Kidney tubule cell (primary cell): ENCODE measurements at regions not wholly inside any gene's neighbourhood (a gene's known extent, or its start where the extent isn't known, plus 50 kb on each side); places are given as distances from the start of the nearest gene placed in this dataset.
"Not testable (repeated sequence)": the region's sequence is repeated elsewhere in the genome, so short reads cannot be mapped to it uniquely, and the experiment has no call there.

Experiments
- DNase-seq: peaks from one replicate; pipeline ENCODE4 v3.0.0-alpha.2; 2018; ENCODE audit warnings: low spot score

GRCh38 chr10:124324451-124324850 lies 94.3 kb downstream of the OAT start:
- no peak for DNase-seq

DNA sequence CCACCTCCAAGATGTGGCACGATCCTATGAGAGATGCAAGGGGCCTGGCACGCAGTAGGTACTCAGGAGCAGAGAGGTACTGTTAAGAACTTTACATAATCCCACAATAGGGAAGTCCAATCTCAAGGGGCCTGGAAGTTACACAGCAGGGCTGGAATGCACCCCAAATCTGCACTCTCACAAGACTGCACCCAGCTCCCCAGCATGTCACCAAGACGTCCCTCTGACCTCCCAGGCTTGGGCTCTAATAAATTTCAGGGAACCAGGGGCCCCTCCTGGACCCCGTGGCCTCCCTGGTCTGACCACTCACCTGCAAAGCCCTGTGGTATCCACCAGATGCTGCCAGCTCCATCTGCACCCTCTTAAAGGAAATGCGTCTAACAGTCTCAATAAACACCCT lies 94.9 kb downstream of the OAT start:
- DNase-seq: no peak

GRCh38 chr10:124323111-124323725 lies 95.5 kb downstream of the OAT start:
- DNase-seq: peak; percentile 6

DNA sequence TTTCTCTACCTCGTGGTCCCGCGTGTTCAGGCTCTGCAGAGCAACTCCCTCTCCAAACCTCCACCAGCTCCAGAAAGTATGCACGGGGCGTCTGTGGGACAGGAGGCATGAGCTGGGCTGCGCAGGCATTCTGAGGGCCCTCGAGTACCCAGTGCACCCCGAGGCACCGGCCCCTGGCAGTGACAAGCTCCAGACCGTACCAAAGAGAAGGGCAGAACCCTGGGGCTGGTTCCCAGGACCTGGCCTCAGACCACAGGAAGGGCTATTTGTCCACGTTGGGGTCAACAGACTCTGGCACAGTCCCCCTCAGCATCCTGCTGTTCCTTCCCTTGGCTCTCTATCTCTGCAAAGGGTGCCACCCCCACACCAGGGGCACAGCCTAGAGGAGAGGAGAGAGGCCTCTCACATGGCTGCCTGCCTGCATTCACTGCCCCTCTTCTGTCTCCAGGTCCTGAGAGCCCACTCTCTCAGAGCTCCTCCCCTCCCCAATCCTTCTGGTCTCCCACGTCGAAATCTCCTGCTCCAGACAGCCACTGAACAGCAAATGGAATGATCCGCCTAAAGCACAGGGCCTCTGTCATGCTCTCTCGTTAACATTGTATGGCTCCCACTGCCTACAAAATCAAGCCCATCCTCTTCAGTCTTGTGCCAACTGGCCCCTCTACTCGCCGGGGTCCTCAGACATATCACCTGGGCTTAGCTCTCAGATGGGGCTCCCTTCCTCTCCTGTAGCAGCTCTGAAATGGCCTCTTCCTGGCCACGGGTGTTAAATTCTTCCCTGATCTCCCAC lies 96.3 kb downstream of the OAT start:
- DNase-seq: no peak

DNA sequence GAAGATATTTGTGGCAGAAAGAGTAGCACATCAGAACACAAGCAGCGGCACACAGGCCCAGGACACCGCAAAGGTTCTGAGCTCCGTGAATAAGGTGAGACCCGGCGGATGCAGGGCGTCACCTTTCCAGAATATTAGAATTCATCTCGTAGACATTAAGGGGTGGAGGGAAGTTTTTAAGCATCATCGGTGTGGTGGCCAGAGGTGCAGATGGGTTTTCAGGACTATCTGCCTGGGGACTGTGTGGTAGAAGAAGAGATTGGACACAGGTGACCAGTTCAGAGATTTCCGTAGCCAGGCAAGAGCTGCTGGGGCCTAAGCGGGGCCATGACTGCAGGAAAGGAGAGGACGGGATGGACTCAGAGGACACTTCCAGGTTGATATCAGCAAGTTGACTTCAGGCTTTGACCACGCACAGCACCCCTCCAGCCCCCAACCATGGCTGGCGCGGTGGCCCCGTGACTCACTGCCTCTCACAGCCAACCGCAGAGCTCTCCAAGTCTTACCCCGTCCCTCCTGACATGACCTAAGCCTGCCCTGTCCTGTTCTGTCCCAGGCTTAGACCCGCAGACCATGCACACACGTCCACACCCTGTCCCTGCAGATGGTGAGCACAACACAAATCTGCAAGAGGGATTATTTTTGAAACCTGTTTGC lies 97.2 kb downstream of the OAT start:
- no peak for DNase-seq

DNA sequence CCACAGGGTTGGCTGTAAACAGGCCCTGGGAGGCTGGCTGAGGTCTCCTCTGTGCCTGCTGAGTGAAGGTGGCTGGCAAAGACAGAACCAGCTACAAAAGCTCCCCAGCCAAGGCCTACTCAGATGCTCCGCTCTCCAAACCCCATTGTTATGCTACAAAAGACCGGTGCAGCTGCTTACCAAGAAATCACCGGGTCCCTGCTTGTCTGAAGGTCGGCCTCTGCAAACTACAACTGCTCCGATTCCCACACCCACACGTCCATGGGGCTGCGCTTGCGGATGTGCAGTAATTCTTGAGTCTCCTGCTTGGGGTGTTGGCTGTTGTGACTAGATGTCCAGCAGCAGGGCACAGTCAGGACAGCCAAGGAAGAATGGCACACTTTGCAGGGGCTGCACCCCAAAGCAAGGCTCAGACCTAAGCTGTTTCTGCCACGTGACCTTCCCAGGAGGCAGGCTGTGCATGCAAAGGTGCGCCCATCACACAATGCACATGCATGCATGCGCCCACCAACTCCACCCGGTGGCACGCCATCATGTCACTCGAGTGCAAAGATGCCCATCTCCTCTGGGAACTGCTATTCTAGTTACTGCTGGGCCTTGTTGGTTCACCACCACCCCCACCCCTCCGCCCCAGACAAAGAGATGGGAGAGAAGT lies 97.8 kb downstream of the OAT start:
- no peak for DNase-seq

DNA sequence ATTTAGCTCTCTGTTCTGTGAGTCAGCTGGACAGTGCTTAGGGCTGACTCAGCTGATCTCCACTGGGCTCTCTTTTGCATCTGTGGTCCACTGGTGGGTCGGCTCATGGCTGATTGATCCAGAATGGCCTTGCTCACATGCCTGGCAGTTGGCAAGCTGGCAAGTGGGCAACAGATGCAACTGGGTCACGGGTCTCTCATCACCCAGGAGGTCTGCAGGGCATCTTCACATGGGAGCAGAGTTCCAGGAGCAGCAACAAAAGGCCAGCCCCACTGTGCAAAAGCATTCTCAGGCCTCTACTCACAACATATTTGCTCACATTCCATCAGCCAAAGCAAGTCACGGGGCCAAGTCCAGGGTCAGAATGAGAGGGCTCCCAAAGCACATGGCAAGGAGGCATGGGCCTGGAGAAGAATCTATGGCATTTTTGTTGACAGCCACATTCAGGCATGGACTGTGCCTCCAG lies 98.8 kb downstream of the OAT start:
- DNase-seq: peak; percentile 35

- DNase-seq: not testable (repeated sequence)
These were observed 99.2 kb downstream of the OAT start for GRCh38 chr10:124319520-124319919.

DNA sequence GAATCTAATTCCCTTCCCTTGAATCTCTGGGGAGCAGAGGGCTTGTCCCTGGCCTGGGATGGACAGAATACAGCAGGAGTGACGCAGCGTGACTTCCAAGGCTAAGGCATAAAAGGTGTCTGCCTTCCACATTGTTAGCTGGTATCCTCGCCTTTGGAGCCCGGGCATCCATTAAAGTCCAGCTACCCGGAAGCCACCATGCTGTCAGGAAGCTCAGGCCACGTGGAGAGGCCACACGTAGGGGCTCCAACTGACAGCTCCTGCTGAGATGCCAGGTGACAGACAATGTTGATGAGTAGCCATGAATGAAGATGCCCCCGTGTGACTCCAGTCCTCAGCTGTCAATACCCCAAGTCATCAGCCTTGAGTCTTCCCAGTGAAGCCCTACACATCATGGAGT lies 99.9 kb downstream of the OAT start:
- no peak for DNase-seq

GRCh38 chr10:124318076-124318475 lies 100.6 kb downstream of the OAT start:
- no peak for DNase-seq

DNA sequence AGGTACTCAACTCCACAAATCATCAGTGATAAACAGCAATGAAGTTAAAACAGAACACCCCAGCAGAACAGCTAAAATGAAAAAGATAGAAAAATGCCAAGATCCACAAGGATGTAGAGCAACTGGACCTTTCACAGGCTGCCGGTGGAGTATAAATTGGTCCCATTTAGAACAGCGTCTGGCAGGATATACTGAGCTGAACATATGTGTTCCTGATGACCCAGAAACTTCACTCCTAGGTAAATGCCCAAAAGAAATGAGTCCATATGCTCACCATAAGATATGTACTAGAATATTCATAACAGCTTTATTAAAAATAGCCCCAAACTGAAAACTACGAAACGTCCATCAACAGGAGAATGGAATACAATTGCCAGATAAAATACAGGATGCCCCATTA lies 102.4 kb downstream of the OAT start:
- DNase-seq: no peak

DNA sequence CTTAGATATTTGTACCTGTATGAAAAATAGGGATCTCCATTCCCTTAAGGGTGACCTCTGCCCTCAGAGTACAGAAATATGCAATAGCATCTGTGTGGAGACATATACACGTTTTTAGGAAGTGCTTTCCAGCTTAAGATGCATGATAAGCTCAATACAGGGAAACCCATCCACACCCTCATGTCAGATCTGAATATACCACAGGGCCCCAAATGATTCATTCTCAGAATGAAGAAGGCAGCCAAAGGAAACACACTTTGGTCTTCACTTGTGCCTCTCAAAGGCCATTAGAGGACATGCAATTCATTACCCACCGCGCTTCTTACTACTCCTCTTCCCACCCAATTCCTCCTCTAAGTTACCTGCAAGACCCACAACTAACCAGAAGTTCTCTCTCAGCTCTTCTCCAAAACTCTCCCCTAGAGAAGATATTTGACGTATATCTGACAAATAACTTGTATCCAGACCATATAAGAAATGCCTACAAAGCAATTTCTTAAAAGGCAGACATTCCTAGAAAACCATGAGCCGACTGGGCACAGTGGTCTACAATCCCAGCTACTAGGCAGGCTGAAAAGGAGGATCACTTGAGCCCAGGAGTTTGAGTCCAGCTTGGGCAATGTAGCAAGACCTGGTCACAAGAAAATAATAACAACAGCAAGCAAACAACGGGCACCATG lies 103.0 kb downstream of the OAT start:
- DNase-seq: no peak

DNA sequence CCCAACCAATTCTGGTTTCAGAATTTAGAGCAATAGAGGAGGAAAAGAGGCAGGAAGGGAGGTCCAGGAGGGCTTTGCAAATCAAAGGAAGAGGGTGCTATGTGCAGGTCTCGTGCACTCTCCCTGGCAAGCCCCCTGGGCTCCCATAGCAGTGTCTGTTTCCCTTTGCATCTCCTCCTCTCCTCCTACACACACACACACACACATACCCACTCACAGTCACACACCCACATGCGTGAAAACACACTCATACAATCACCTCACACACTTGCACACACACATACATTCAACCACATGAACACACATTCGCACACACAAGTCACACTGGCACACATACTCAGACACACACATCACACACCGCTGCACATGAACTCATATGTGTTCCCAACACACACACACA lies 105.3 kb downstream of the OAT start:
- DNase-seq: no peak

- DNase-seq: no peak
These were observed 109.9 kb downstream of the OAT start for GRCh38 chr10:124308811-124309210.

DNA sequence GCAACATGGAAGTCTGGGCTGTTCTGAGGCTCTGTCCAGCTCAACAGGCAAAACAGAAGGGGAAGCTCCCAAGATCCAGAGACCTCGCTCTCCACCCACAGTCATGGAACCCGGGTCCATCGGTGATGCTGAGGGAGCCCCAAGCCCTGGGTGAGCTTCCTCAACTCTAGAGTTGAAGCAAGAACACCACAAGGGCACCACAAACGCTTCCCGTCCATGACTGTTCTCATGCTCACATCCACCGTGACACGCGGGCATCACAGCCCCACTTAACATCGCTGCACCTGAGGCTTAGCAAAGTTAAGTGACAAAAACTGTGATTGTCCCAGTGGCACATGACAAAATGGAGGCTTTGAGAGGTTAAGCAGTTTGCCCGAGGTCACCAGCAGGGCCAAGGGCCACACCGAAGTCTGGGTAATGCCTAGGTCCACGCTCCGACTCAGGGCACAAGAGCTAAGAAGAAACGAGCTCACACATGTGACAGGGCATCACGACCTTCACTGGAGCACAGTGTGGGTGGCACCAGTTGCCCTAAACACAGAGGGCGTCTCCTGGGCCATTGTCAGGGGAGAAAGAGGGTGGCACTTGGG lies 110.6 kb downstream of the OAT start:
- no peak for DNase-seq

DNA sequence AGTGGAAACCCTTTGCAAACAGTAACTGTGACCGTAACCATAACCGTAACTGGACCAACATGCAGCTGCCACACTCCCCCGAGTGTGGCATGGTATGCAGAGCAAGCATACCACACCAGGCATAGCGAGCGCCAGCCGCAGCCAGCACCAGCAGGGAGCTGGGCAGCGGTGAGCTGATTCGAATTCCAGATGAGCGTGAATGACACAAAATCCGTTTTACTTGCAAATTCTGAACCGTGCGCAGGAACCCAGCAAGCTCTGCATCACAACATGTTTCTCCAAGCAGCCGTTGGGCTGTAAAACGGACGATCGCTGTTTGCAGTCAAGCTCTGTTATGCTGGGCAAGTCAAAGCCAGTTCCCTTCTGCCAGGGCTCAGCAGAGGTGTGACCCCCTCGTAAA lies 111.1 kb downstream of the OAT start:
- peak; percentile 30 for DNase-seq

DNA sequence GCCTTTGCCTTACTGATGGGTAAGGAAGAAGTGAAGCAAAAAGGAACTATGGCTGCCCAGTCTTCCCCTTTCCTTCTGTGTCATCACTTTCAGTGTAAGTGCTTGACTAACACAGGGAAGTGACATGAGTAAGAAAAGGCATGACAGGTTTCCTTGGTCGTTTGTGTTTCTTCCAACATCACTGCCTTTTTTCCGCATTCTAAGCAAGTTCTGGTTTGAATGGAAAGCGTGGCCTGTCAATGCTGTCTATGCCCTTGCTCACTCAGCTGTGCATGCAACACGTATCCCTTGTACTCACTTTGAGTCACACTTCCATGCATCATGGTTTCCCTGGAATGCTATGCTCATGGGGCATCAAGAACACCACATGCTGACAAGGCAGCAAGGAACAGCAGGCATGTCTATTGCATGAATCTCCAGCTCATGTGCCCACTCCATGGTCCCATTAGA lies 111.8 kb downstream of the OAT start:
- peak; percentile 100 for DNase-seq

- no peak for DNase-seq
These were observed 112.2 kb downstream of the OAT start for GRCh38 chr10:124306520-124306919.

- DNase-seq: no peak
These were observed 112.7 kb downstream of the OAT start for GRCh38 chr10:124305984-124306383.

DNA sequence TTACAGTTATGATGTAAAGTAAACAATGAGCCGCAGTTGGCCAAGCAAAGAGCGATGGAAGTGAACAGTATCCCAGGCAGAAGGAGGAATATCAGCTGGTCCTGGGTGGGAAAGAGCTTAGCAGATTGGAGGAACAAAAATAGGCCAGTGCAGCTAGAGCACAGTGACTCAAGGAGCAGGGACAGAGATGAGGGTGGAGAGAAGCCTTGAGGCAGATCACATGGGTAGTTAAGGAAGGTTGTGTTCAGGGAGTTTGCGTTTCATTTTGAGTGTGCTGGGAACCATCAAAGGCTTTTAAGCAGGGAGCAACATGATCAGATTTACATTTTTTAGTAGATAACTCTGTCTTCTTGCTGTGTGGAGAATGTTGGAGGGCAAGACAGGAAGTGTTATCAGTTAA lies 113.6 kb downstream of the OAT start:
- no peak for DNase-seq

DNA sequence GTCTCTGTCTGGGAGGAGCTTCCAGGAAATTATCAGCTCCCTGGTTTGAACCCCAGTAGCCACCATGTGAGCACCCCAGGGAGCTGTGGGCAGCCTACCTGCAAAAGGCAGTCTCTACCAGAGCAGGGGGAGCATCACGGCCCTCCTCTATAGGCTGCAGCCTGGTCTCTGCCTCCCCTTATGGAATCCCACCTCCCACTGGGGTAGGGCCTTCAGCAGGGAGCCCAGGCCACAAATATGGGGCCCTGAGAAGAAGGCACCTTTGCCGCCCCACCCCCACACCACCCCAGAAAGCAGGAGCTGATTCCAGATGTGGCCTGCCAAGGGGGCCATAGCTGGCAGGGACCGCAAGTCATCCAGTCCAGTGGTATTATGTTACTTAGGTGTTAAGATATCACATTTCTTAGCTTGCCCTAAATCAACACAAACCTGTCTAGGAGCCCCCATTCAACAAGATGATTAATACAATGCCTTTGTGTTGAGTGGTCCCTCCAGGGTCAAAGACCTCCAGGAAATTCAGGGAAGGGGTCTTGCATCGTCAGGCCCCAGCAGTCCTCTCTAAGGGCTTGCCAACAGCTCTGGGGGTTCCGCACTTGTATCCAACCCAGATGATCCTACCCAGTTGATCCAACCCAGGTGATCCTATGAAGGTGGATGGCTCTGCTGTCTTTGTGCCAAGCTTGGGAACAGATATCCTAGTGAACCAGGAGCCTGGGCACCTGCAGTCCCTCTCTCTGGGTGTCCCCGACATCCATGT lies 114.9 kb downstream of the OAT start:
- DNase-seq: no peak
